Cardiac fibroblast (primary cell): ENCODE measurements at regions not wholly inside any gene's neighbourhood (a gene's known extent, or its start where the extent isn't known, plus 50 kb on each side); places are given as distances from the start of the nearest gene placed in this dataset.
"Not testable (repeated sequence)": the region's sequence is repeated elsewhere in the genome, so short reads cannot be mapped to it uniquely, and the experiment has no call there.

Experiments
- DNase-seq, 2 donors: peaks; one replicate each; pipeline versions ENCODE4 v3.0.0 to v3.0.0-alpha.2; 2010; ENCODE audit warnings: low read depth in 2 of 2
- H3K4me3 ChIP-seq, 2 donors: replicated peaks in 1 of 2; 1 replicate in 1 of 2; 2 replicates in 1 of 2; pipeline ENCODE4 v1.5.1; 2011; ENCODE audit warnings: low read depth in 2 of 2, low read length in 2 of 2, mild to moderate bottlenecking in 2 of 2, moderate library complexity in 1 of 2
- TF ChIP-seq, protein P1 (sequence below): IDR thresholded peaks from one replicate; pipeline ENCODE4 v1.5.1; 2011; ENCODE audit warnings: low read depth, mild to moderate bottlenecking, low read length, inconsistent platforms

GRCh38 chr5:32869216-32869615 is 158.1 kb downstream of the NPR3 start:
- H3K4me3 ChIP-seq: no peak overlapping the region
- TF ChIP-seq, protein P1, sequence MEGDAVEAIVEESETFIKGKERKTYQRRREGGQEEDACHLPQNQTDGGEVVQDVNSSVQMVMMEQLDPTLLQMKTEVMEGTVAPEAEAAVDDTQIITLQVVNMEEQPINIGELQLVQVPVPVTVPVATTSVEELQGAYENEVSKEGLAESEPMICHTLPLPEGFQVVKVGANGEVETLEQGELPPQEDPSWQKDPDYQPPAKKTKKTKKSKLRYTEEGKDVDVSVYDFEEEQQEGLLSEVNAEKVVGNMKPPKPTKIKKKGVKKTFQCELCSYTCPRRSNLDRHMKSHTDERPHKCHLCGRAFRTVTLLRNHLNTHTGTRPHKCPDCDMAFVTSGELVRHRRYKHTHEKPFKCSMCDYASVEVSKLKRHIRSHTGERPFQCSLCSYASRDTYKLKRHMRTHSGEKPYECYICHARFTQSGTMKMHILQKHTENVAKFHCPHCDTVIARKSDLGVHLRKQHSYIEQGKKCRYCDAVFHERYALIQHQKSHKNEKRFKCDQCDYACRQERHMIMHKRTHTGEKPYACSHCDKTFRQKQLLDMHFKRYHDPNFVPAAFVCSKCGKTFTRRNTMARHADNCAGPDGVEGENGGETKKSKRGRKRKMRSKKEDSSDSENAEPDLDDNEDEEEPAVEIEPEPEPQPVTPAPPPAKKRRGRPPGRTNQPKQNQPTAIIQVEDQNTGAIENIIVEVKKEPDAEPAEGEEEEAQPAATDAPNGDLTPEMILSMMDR: no peak
- DNase-seq: peak in 1 of 2 donors; percentile 45

- H3K4me3 ChIP-seq: no peak overlapping the region
- TF ChIP-seq, protein P1: no peak
- no peak for DNase-seq
Observed at GRCh38 chr5:32876791-32877190, 165.7 kb downstream of the NPR3 start.

DNA sequence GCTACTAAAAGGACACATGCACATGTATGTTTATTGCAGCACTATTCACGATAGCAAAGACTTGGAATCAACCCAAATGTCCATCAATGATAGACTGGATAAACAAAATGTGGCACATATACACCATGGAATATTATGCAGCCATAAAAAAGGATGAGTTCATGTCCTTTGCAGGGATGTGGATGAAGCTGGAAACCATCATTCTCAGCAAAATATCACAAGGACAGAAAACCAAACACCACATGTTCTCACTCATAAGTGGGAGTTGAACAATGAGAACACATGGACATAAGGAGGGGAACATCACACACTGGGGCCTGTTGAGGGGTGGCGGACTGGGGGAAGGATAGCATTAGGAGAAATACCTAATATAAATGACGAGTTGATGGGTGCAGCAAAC is 168.2 kb downstream of the NPR3 start:
- DNase-seq, H3K4me3 ChIP-seq: not testable (repeated sequence)

- peak in 1 of 2 donors; percentile 8 for DNase-seq
- TF ChIP-seq, protein P1: no peak
- no peak overlapping the region for H3K4me3 ChIP-seq
Observed at GRCh38 chr5:32880796-32881195, 169.7 kb downstream of the NPR3 start.

DNA sequence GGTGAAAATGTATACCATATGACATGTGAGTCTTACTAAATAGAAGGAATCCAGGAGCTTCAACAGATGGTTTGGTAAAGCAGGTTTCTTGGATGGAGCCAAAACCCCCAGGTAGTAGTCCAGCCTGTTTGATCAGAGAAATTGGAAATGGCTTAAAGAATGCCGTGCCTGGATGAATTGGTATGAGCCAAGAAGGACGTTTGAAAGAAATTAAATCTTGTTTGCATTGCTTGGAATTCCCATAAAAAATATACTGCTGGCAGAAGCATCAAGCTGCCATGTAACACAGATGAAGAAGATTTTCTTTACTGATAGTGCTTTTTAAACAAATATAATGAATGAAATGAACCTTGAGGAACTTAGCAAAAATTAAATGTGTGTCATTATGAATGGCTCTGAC is 176.3 kb downstream of the NPR3 start:
- no peak for DNase-seq
- TF ChIP-seq, protein P1: no peak
- no peak overlapping the region for H3K4me3 ChIP-seq

- TF ChIP-seq, protein P1: no peak
- no peak for DNase-seq
- H3K4me3 ChIP-seq: no peak overlapping the region
Observed at GRCh38 chr5:32889078-32889477, 178.0 kb downstream of the NPR3 start.

GRCh38 chr5:32903613-32904012 is 192.5 kb downstream of the NPR3 start:
- TF ChIP-seq, protein P1: no peak
- H3K4me3 ChIP-seq: no peak overlapping the region
- DNase-seq: no peak
